PC-9 (cell line): ENCODE measurements at regions not wholly inside any gene's neighbourhood (a gene's known extent, or its start where the extent isn't known, plus 50 kb on each side); places are given as distances from the start of the nearest gene placed in this dataset.

ENCODE experiments used
- BruUV-seq: library from RNA; stranded (reverse); fragments of 400-500 nt; replicated peaks from 2 replicates; lab custom pipeline; 2021; lab: Mats Ljungman, UMichigan
- CTCF ChIA-PET: fragments of 300-600 bp; sonication (Branson Sonifier 250); formaldehyde crosslinking; loops from one replicate; lab custom pipeline; 2022; ENCODE audit warnings: antibody characterized with exemption; lab: Charles Lee
- POLR2A ChIA-PET: fragments of 300-600 bp; sonication (Branson Sonifier 250); formaldehyde crosslinking; loops from one replicate; lab custom pipeline; 2022; ENCODE audit warnings: antibody characterized with exemption; ENCODE audit not compliant: unreplicated experiment; lab: Charles Lee
- DNase-seq, 2 experiments: peaks; one replicate each; pipeline versions ENCODE4 v3.0.0 to v3.0.0-alpha.2; 2015 to 2022; ENCODE audit warnings: mixed read lengths in 1 of 2
- H2AFZ ChIP-seq: fragments of 200-600 bp; sonication (generic); 2 replicates; pipeline ENCODE4 v1.8.1; 2017; ENCODE audit warnings: antibody characterized with exemption
- H3F3A ChIP-seq: fragments of 200-600 bp; sonication (generic); 2 replicates; pipeline ENCODE4 v1.8.1; 2017; ENCODE audit warnings: antibody characterized with exemption, mild to moderate bottlenecking, low read depth; ENCODE audit not compliant: insufficient read depth
- H3K27ac ChIP-seq: fragments of 200-600 bp; sonication (generic); 2 replicates; pipeline ENCODE4 v1.6.1; 2016; ENCODE audit warnings: mixed run types
- H3K27me3 ChIP-seq: fragments of 200-600 bp; sonication (generic); 2 replicates; pipeline ENCODE4 v1.6.1; 2016; ENCODE audit warnings: low read depth, mixed run types; ENCODE audit not compliant: insufficient read depth
- H3K36me3 ChIP-seq: fragments of 200-600 bp; sonication (generic); 2 replicates; pipeline ENCODE4 v1.6.1; 2016; ENCODE audit warnings: low read depth, mixed run types
- H3K4me1 ChIP-seq: fragments of 200-600 bp; sonication (generic); replicated peaks from 2 replicates; pipeline ENCODE4 v1.6.1; 2016; ENCODE audit warnings: mixed run types; ENCODE audit not compliant: insufficient read depth
- H3K4me2 ChIP-seq: fragments of 200-600 bp; sonication (generic); 2 replicates; pipeline ENCODE4 v1.6.1; 2017; ENCODE audit warnings: mixed run types
- H3K4me3 ChIP-seq: fragments of 200-600 bp; sonication (generic); 2 replicates; pipeline ENCODE4 v1.6.1; 2016; ENCODE audit warnings: mixed run types
- H3K79me2 ChIP-seq: fragments of 200-600 bp; sonication (generic); 2 replicates; pipeline ENCODE4 v1.6.1; 2017; ENCODE audit warnings: low read depth, mixed run types
- H3K9me2 ChIP-seq: fragments of 200-600 bp; sonication (generic); 2 replicates; pipeline ENCODE4 v1.8.1; 2017; ENCODE audit warnings: mild to moderate bottlenecking; ENCODE audit not compliant: insufficient read depth
- H3K9me3 ChIP-seq: fragments of 200-600 bp; sonication (generic); 2 replicates; pipeline ENCODE4 v1.8.1; 2016; ENCODE audit warnings: low read depth; ENCODE audit not compliant: insufficient read depth
- H4K20me1 ChIP-seq: fragments of 200-600 bp; sonication (generic); 2 replicates; pipeline ENCODE4 v1.8.1; 2017; ENCODE audit not compliant: insufficient read depth
- CTCF ChIP-seq: fragments of 200-600 bp; sonication (generic); conservative IDR thresholded peaks from 2 replicates; pipeline ENCODE4 v1.6.1; 2017; ENCODE audit warnings: mixed run types, antibody characterized with exemption, mild to moderate bottlenecking, moderate library complexity
- EZH2 ChIP-seq: fragments of 200-600 bp; sonication (generic); IDR thresholded peaks from 2 replicates; pipeline ENCODE4 v1.8.0; 2017; ENCODE audit warnings: antibody characterized with exemption, low read depth
- intact Hi-C: fragments of 100-400 bp; cut with micrococcal nuclease; formaldehyde crosslinking; loops from one replicate; pipeline ENCODE4 v1.10.0; 2022; ENCODE audit not compliant: unreplicated experiment

- 0 out of 2 replicates have a peak, but pooled peaks cover 4% of the 10 kb centered on the region for H3K9me3 ChIP-seq
- no peak for DNase-seq
- ChIA-PET POLR2A (no interaction called here), CTCF (no interaction called here)
- no peak overlapping the region for H3K27ac ChIP-seq
- no peaks in the 10 kb centered on the region for H3K27me3 ChIP-seq
- H3F3A ChIP-seq: no peaks in the 10 kb centered on the region
- H3K4me1 ChIP-seq: no peaks in the 10 kb centered on the region
- BruUV-seq: no TSS peak
- no peak overlapping the region for H3K4me3 ChIP-seq
- no peaks in the 10 kb centered on the region for H3K36me3 ChIP-seq
- no peak overlapping the region for H2AFZ ChIP-seq
- TF ChIP-seq CTCF (no peak), EZH2 (no peak)
- no peak overlapping the region for H3K4me2 ChIP-seq
- H3K9me2 ChIP-seq: no peaks in the 10 kb centered on the region; the same call in 1 of the 2 replicates
- no peaks in the 10 kb centered on the region for H3K79me2 ChIP-seq
- intact Hi-C loops: no loop called here
- no peaks in the 10 kb centered on the region for H4K20me1 ChIP-seq
These were observed 54.9 kb upstream of the ITPRID2 start for GRCh38 chr2:181836583-181836982.

GRCh38 chr2:181837563-181837962 is 54.0 kb upstream of the ITPRID2 start:
- no peak for TF ChIP-seq EZH2
- TF ChIP-seq CTCF: no peak
- Histone ChIP-seq H3K79me2 (no peaks in the 10 kb centered on the region), H2AFZ (no peak overlapping the region), H3K36me3 (no peaks in the 10 kb centered on the region), H3K4me1 (no peaks in the 10 kb centered on the region), H3K9me2 (no peaks in the 10 kb centered on the region; the same call in 1 of the 2 replicates), H3F3A (no peaks in the 10 kb centered on the region), H3K4me2 (no peak overlapping the region), H3K27me3 (no peaks in the 10 kb centered on the region), H3K27ac (no peak overlapping the region), H3K4me3 (no peak overlapping the region), H4K20me1 (no peaks in the 10 kb centered on the region), H3K9me3 (0 out of 2 replicates have a peak, but pooled peaks cover 4% of the 10 kb centered on the region)
- no TSS peak for BruUV-seq
- intact Hi-C loops: no loop called here
- DNase-seq: no peak
- ChIA-PET CTCF (no interaction called here), POLR2A (no interaction called here)

- BruUV-seq: no TSS peak
- no peak overlapping the region for H3K4me3 ChIP-seq
- no peaks in the 10 kb centered on the region for H3K79me2 ChIP-seq
- no peak overlapping the region for H3K4me2 ChIP-seq
- intact Hi-C loops: no loop called here
- 0 out of 2 replicates have a peak, but pooled peaks cover 4% of the 10 kb centered on the region for H3K9me3 ChIP-seq
- POLR2A ChIA-PET: interaction anchor here (0.7 kb wide), 1 partner anchor 13 kb away, joined by 3 read pairs; no protein-coding TSS in a partner anchor
- H4K20me1 ChIP-seq: no peaks in the 10 kb centered on the region
- no peaks in the 10 kb centered on the region for H3K36me3 ChIP-seq
- no peak for DNase-seq
- no peak overlapping the region for H2AFZ ChIP-seq
- no peaks in the 10 kb centered on the region for H3K27me3 ChIP-seq
- no peaks in the 10 kb centered on the region for H3F3A ChIP-seq
- no peak overlapping the region for H3K27ac ChIP-seq
- H3K9me2 ChIP-seq: no peaks in the 10 kb centered on the region; the same call in 1 of the 2 replicates
- no peaks in the 10 kb centered on the region for H3K4me1 ChIP-seq
- CTCF ChIA-PET: no interaction called here
- no peak for TF ChIP-seq CTCF
- no peak for TF ChIP-seq EZH2
These were observed 51.7 kb upstream of the ITPRID2 start for GRCh38 chr2:181839811-181840210.
